Gastroesophageal sphincter (tissue), 4 donors: ENCODE measurements at regions not wholly inside any gene's neighbourhood (a gene's known extent, or its start where the extent isn't known, plus 50 kb on each side); places are given as distances from the start of the nearest gene placed in this dataset.

Experiments used
- ATAC-seq: fragments of 150-250 bp; one replicate; pipeline ENCODE4 v1.9.1; 2016; ENCODE audit warnings: mild to moderate bottlenecking, moderate library complexity
- H3K27ac ChIP-seq, 4 donors: fragments of 200-600 bp; sonication (generic) in 3 of 4; 1 replicate in 3 of 4; 2 replicates in 1 of 4; pipeline ENCODE4 v1.5.1; 2016 to 2019
- H3K27me3 ChIP-seq: fragments of 200-600 bp; sonication (generic); one replicate; pipeline ENCODE4 v1.5.1; 2019
- H3K36me3 ChIP-seq, 2 donors: fragments of 200-600 bp; sonication (generic); one replicate each; pipeline ENCODE4 v1.5.1; 2019; ENCODE audit warnings: control low read depth in 1 of 2
- H3K4me1 ChIP-seq, 3 donors: fragments of 200-600 bp; sonication (generic); 1 replicate in 2 of 3; 2 replicates in 1 of 3; pipeline ENCODE4 v1.5.1; 2016 to 2019; ENCODE audit warnings: control low read depth in 2 of 3
- H3K4me3 ChIP-seq, 2 donors: fragments of 200-600 bp; sonication (generic); one replicate each; pipeline ENCODE4 v1.5.1; 2019; ENCODE audit warnings: mild to moderate bottlenecking in 1 of 2, moderate library complexity in 1 of 2
- H3K9me3 ChIP-seq, 3 donors: fragments of 200-600 bp; sonication (generic); one replicate each; pipeline ENCODE4 v1.5.1; 2017 to 2019; ENCODE audit warnings: control low read depth in 2 of 3
- EP300 ChIP-seq: sonication (generic); formaldehyde crosslinking; IDR thresholded peaks from one replicate; pipeline ENCODE4 v1.6.1; 2017; ENCODE audit warnings: antibody characterized with exemption, mild to moderate bottlenecking
- POLR2A ChIP-seq, 2 donors: fragments of 450-650 bp; IDR thresholded peaks; one replicate each; pipeline ENCODE4 v1.6.1; 2017; ENCODE audit warnings: antibody characterized with exemption in 2 of 2, mild to moderate bottlenecking in 2 of 2, moderate library complexity in 1 of 2
- POLR2AphosphoS5 ChIP-seq: sonication (generic); formaldehyde crosslinking; IDR thresholded peaks from one replicate; pipeline ENCODE4 v1.6.1; 2017; ENCODE audit warnings: antibody characterized with exemption
- whole genome bisulfite sequencing, 2 donors: methylation state at CpG; one replicate each; pipeline ENCODE4 v1.1.5; 2018; ENCODE audit warnings: low coverage in 1 of 2; 5-methylcytosine and 5-hydroxymethylcytosine counted together
- TF ChIP-seq, protein P1 (sequence below), 4 experiments: fragments of 200-600 bp in 2 of 4; fragments of 450-650 bp in 2 of 4; sonication (generic) in 1 of 4; IDR thresholded peaks; one replicate each; pipeline ENCODE4 v1.5.1; 2017 to 2019; ENCODE audit warnings: antibody characterized with exemption in 4 of 4, mild to moderate bottlenecking in 2 of 4, moderate library complexity in 2 of 4

DNA sequence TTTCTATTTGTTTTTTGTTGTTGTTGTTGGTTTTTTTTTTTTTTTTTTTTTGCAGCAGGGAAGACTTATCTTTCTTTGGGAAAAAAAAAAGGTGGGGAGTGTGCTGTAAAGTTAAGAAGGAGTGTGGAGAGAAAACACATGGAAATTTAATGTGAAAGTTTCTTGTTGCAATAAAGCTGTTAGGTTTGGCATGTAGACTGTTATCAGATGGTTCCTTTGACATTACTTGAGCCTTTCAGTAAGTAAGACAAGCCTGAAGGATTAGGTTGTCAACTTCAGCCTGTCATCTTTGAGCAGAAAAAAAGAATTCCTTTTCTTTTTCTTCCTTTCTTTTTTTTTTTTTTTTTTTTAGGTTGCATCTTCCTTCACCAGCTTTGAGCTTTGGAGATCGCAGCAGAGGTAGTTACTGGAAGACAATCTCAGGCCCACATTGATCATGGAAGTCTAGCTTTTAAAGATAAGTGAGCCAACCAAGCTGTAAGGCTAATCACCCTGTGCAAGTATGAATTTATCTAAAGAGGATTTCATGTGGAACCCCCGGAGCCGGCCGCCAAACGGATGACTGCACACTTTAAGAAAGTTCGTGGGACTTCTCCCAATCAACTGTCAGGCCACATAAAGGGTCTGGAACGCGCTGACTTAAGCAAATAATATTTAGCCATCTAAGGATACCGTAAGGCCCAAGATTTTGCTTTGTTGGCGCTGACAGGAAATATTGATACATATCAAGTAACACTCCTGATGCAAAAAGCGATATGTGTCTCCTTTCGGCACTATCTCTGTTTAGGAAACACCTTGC, 1040.1 kb upstream of the NR2F2 start:
- Histone ChIP-seq H3K9me3 (no peaks in the 10 kb centered on the region), H3K4me3 (no peak overlapping the region), H3K36me3 (no peaks in the 10 kb centered on the region), H3K4me1 (peaks cover 0 to 14% (median 0%) of the 10 kb centered on the region in 3 donors), H3K27ac (no peak overlapping the region), H3K27me3 (no peaks in the 10 kb centered on the region)
- ATAC-seq, result no peak
- TF ChIP-seq EP300 (no peak), POLR2AphosphoS5 (no peak), POLR2A (IDR thresholded peaks at IDR 0.05) (no peak)
- TF ChIP-seq, protein P1, sequence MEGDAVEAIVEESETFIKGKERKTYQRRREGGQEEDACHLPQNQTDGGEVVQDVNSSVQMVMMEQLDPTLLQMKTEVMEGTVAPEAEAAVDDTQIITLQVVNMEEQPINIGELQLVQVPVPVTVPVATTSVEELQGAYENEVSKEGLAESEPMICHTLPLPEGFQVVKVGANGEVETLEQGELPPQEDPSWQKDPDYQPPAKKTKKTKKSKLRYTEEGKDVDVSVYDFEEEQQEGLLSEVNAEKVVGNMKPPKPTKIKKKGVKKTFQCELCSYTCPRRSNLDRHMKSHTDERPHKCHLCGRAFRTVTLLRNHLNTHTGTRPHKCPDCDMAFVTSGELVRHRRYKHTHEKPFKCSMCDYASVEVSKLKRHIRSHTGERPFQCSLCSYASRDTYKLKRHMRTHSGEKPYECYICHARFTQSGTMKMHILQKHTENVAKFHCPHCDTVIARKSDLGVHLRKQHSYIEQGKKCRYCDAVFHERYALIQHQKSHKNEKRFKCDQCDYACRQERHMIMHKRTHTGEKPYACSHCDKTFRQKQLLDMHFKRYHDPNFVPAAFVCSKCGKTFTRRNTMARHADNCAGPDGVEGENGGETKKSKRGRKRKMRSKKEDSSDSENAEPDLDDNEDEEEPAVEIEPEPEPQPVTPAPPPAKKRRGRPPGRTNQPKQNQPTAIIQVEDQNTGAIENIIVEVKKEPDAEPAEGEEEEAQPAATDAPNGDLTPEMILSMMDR (IDR thresholded peaks at IDR 0.05), result no peak
- WGBS, 2 donors, result 79 to 89% methylated on average over 4 to 10 of the region's 12 CpGs

- H3K27me3 ChIP-seq, result no peaks in the 10 kb centered on the region
- no peak overlapping the region for H3K27ac ChIP-seq
- WGBS, 2 donors, result 74 to 81% methylated on average over 3 of the region's 3 CpGs
- no peaks in the 10 kb centered on the region for H3K36me3 ChIP-seq
- no peak for ATAC-seq
- no peaks in the 10 kb centered on the region for H3K9me3 ChIP-seq
- no peak overlapping the region for H3K4me3 ChIP-seq
- peaks cover 0 to 15% (median 0%) of the 10 kb centered on the region in 3 donors for H3K4me1 ChIP-seq
- TF ChIP-seq, protein P1 (IDR thresholded peaks at IDR 0.05), result peak; percentile 53 to 67 (median 63)
- TF ChIP-seq POLR2AphosphoS5, result no peak
- TF ChIP-seq EP300, result no peak
- TF ChIP-seq POLR2A (IDR thresholded peaks at IDR 0.05), result no peak
These were observed 1038.5 kb upstream of the NR2F2 start for GRCh38 chr15:95291898-95292472.

DNA sequence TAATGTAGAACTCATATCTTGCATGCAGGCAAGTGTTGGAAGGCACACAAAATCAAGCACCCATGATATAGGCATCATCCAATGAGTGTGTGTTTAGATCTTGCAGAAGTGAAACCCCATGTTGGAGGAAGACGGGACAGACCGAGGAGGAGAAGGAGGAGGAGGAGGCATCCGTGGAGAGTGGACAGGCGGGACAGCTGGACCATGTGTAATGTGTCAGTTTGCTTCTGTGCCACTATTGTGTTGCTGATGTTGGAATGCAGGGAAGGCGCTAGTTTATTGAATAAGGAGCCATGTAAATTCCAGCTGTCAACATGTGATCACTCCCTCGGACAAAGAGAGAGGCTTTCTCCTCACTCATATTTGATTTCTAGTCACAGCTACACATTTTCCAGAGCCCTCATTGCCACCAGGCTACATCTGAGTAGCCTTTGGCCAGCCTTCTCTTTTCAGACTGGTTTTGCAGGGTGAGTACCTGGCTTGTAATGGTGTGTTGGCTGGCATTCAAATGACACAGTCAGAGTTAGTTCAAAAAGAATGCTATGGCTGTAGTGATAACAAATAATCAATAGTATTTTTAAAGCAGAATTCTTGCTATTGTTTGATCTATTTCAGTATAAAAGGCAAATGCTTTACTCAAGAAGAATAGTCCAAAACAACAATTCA, 1037.6 kb upstream of the NR2F2 start:
- H3K9me3 ChIP-seq, result no peaks in the 10 kb centered on the region
- no peak overlapping the region for H3K4me3 ChIP-seq
- H3K27me3 ChIP-seq, result no peaks in the 10 kb centered on the region
- no peaks in the 10 kb centered on the region for H3K36me3 ChIP-seq
- 52 to 58% methylated on average over 4 to 6 of the region's 6 CpGs for WGBS, 2 donors
- ATAC-seq, result no peak
- TF ChIP-seq POLR2A (IDR thresholded peaks at IDR 0.05) (no peak), POLR2AphosphoS5 (no peak), EP300 (no peak)
- TF ChIP-seq, protein P1 (IDR thresholded peaks at IDR 0.05), result no peak
- H3K4me1 ChIP-seq, result peaks cover 0 to 15% (median 0%) of the 10 kb centered on the region in 3 donors
- H3K27ac ChIP-seq, result peak overlapping the region in 1 of 4 donors; percentile 17

GRCh38 chr15:95293456-95294031, 1037.0 kb upstream of the NR2F2 start:
- no peaks in the 10 kb centered on the region for H3K36me3 ChIP-seq
- ATAC-seq, result no peak
- peak overlapping the region in 1 of 4 donors; percentile 17 for H3K27ac ChIP-seq
- TF ChIP-seq EP300 (no peak), POLR2AphosphoS5 (no peak), POLR2A (IDR thresholded peaks at IDR 0.05) (no peak)
- TF ChIP-seq, protein P1 (IDR thresholded peaks at IDR 0.05), result no peak
- no peaks in the 10 kb centered on the region for H3K27me3 ChIP-seq
- 83 to 97% methylated on average over 5 to 6 of the region's 6 CpGs for WGBS, 2 donors
- no peaks in the 10 kb centered on the region for H3K9me3 ChIP-seq
- no peak overlapping the region for H3K4me3 ChIP-seq
- peaks cover 0 to 15% (median 0%) of the 10 kb centered on the region in 3 donors for H3K4me1 ChIP-seq
